ENCODE measurements at regions not wholly inside any gene's neighbourhood (a gene's known extent, or its start where the extent isn't known, plus 50 kb on each side); places are given as distances from the start of the nearest gene placed in this dataset.

DNA sequence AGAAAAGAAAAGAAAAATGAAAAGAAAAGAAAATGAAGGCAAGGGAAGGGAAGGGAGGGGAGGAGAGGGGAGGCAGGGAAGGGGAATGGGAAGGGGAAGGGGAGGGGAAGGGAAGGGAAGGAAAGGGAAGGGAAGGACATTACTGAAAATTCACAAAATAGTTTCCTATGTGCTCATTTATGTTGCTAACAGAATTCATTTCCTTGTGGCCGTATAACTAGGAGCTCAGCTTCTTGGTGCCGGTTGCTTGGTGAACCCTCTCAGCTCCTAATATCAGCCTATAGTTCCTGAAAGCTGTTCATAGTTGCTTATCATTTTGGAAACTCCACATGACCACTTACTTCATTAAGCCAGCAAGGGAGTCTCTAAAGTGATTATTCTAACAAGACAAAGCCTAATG lies 379.8 kb upstream of the TMEFF2 start:
- H3K4me1 ChIP-seq (ENCODE audit: insufficient read depth, low read length): no peaks in the 10 kb centered on the region
- no peak overlapping the region for H3K4me3 ChIP-seq (ENCODE audit: low read length)
- no peaks in the 10 kb centered on the region for H3K27me3 ChIP-seq (ENCODE audit: insufficient read depth, low read length)
- H3K9me3 ChIP-seq (ENCODE audit: insufficient read depth, low read depth, low read length): no peaks in the 10 kb centered on the region
- no peak overlapping the region for H3K9ac ChIP-seq (ENCODE audit: low read depth, low read length)
- 96% methylated on average over 2 of the region's 2 CpGs for WGBS
- no peak overlapping the region for H3K27ac ChIP-seq (ENCODE audit: low read depth, low read length)
- no peaks in the 10 kb centered on the region for H3K36me3 ChIP-seq (ENCODE audit: insufficient read depth, low read length)

DNA sequence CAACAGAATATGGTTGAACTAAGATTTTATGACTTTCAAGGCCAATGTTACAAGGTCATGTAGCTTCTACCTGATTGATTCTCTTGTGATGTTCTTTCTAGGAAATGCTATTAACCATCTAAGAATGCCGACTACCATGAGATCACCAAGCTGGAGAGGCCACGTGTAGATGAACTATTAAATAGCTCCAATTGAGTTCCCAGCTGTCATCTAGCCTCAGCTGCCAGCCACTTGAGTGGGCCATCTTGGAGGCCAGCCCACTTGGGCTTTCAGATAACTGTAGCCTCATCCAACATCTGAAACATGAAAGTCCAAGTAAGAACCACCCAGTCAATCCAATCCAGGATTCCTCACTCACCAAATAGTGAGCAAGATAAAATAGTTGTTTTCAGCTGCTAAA lies 376.9 kb upstream of the TMEFF2 start:
- 94% methylated on average over 2 of the region's 2 CpGs for WGBS

DNA sequence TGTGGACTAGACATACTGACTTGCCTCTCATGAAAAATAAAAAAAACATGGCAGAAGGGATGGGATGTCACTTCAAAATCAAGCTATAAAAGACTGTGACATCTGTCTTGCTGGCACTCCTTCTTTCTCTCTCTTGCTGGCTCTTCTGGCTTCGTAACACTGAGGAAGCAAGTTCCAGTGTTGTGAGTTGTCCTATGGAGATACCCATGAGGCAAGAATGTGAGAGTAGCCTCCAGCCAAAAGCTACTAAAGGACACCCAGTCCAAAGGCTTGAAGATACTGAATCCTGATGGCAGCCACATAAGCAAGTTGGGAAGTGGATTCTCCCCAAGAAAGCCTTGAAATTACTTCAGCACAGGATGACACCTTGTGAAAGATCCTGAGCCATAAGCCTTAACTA lies 376.1 kb upstream of the TMEFF2 start:
- H3K9me3 ChIP-seq (ENCODE audit: insufficient read depth, low read depth, low read length): no peaks in the 10 kb centered on the region

More for the DNA sequence above, 376.9 kb upstream of the TMEFF2 start:
- Histone ChIP-seq H3K4me1 (ENCODE audit: insufficient read depth, low read length) (no peaks in the 10 kb centered on the region), H3K36me3 (ENCODE audit: insufficient read depth, low read length) (no peaks in the 10 kb centered on the region), H3K27me3 (ENCODE audit: insufficient read depth, low read length) (no peaks in the 10 kb centered on the region), H3K9me3 (ENCODE audit: insufficient read depth, low read depth, low read length) (no peaks in the 10 kb centered on the region), H3K9ac (ENCODE audit: low read depth, low read length) (no peak overlapping the region), H3K4me3 (ENCODE audit: low read length) (no peak overlapping the region), H3K27ac (ENCODE audit: low read depth, low read length) (no peak overlapping the region)

DNA sequence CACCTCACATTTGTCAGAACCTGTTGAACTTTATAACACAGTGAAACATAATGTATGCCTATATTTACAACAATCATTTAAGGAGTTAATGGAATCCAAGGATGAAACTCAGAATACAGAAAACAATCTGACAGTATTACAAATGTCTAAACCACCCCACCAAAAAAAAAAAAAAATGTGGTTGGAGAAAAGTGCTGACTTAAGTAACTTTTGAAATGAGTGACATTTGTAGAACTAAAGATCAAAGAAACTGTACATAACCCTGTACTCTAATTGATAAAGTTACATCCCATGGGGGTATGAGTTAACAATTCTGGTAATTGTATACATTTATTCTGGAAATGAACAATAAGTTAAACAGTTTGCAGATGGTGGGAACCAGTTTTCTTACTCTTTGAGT lies 372.1 kb upstream of the TMEFF2 start:
- Histone ChIP-seq H3K36me3 (ENCODE audit: insufficient read depth, low read length) (no peaks in the 10 kb centered on the region), H3K27me3 (ENCODE audit: insufficient read depth, low read length) (no peaks in the 10 kb centered on the region), H3K9ac (ENCODE audit: low read depth, low read length) (no peak overlapping the region), H3K9me3 (ENCODE audit: insufficient read depth, low read depth, low read length) (no peaks in the 10 kb centered on the region), H3K27ac (ENCODE audit: low read depth, low read length) (no peak overlapping the region), H3K4me3 (ENCODE audit: low read length) (no peak overlapping the region), H3K4me1 (ENCODE audit: insufficient read depth, low read length) (no peaks in the 10 kb centered on the region)

More for the DNA sequence above, 376.1 kb upstream of the TMEFF2 start:
- WGBS: 89% methylated on average over 1 of the region's 1 CpG
- Histone ChIP-seq H3K9ac (ENCODE audit: low read depth, low read length) (no peak overlapping the region), H3K36me3 (ENCODE audit: insufficient read depth, low read length) (no peaks in the 10 kb centered on the region), H3K4me3 (ENCODE audit: low read length) (no peak overlapping the region), H3K4me1 (ENCODE audit: insufficient read depth, low read length) (no peaks in the 10 kb centered on the region), H3K27me3 (ENCODE audit: insufficient read depth, low read length) (no peaks in the 10 kb centered on the region), H3K27ac (ENCODE audit: low read depth, low read length) (no peak overlapping the region)

DNA sequence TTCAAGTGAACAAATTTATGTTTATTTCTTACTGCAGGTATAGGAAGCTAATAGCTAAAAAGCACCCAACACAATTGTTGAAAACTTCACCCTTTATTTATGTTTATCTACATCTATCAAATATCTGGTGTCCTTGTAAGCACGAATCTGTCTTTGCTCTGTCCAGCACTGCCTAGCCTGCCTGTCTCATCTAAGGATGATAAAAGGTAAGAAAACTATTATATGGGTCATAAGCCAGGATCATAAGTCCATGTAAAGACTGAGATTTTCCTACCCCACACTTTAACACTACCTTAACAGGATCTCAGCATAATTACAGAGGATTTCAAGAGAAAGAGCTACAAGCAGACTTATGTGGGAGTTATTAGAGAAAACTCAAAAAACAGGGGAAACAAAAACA lies 365.6 kb upstream of the TMEFF2 start:
- Histone ChIP-seq H3K36me3 (ENCODE audit: insufficient read depth, low read length) (no peaks in the 10 kb centered on the region), H3K27me3 (ENCODE audit: insufficient read depth, low read length) (no peaks in the 10 kb centered on the region), H3K9me3 (ENCODE audit: insufficient read depth, low read depth, low read length) (no peaks in the 10 kb centered on the region), H3K4me1 (ENCODE audit: insufficient read depth, low read length) (no peaks in the 10 kb centered on the region), H3K27ac (ENCODE audit: low read depth, low read length) (no peak overlapping the region), H3K4me3 (ENCODE audit: low read length) (no peak overlapping the region), H3K9ac (ENCODE audit: low read depth, low read length) (no peak overlapping the region)
- 100% methylated on average over 1 of the region's 1 CpG for WGBS

DNA sequence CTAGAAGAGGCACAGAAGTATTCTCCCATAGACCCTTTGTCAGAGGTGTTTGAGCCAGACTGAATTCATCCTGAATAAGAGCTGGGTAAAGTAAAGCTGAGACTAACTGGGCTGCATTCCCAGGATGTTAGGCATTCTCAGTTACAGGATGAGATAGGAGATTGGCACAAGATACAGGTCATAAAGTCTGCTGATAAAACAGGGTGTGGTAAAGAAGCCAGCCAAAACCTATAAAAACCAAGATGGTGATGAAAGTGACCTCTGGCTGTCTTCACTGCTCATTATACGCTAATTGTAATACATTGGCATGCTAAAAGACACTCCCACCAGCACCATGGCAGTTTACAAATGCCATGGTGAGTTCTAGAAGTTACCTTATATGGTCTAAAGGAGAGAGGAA lies 364.9 kb upstream of the TMEFF2 start:
- no peaks in the 10 kb centered on the region for H3K27me3 ChIP-seq (ENCODE audit: insufficient read depth, low read length)
- H3K9me3 ChIP-seq (ENCODE audit: insufficient read depth, low read depth, low read length): no peaks in the 10 kb centered on the region
- no peaks in the 10 kb centered on the region for H3K36me3 ChIP-seq (ENCODE audit: insufficient read depth, low read length)
- no peaks in the 10 kb centered on the region for H3K4me1 ChIP-seq (ENCODE audit: insufficient read depth, low read length)
- no CpG with 5 or more reads among the region's 1 CpG for WGBS
- no peak overlapping the region for H3K9ac ChIP-seq (ENCODE audit: low read depth, low read length)
- no peak overlapping the region for H3K4me3 ChIP-seq (ENCODE audit: low read length)
- H3K27ac ChIP-seq (ENCODE audit: low read depth, low read length): no peak overlapping the region

DNA sequence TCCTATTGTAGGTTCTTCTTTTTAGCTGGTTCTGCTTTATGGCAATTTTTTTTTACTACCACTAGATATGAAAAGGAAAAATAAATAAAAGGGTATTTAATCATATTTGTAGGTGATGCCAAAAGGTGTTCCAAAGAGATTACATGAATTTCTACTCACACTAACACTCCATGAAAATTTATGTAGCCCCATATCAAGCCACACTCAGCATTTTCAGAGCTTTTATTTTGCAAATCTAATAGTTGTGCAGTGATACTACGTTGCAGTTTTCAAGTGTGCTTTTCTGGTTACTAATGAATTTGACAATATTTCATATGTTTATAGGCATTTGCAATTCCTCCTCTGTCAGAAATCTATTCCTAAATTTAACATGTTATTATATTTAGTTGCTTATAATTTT lies 363.9 kb upstream of the TMEFF2 start:
- no peaks in the 10 kb centered on the region for H3K9me3 ChIP-seq (ENCODE audit: insufficient read depth, low read depth, low read length)
- H3K36me3 ChIP-seq (ENCODE audit: insufficient read depth, low read length): no peaks in the 10 kb centered on the region
- no peak overlapping the region for H3K9ac ChIP-seq (ENCODE audit: low read depth, low read length)
- H3K4me3 ChIP-seq (ENCODE audit: low read length): no peak overlapping the region
- no CpG with 5 or more reads among the region's 1 CpG for WGBS
- no peak overlapping the region for H3K27ac ChIP-seq (ENCODE audit: low read depth, low read length)
- no peaks in the 10 kb centered on the region for H3K4me1 ChIP-seq (ENCODE audit: insufficient read depth, low read length)
- no peaks in the 10 kb centered on the region for H3K27me3 ChIP-seq (ENCODE audit: insufficient read depth, low read length)

DNA sequence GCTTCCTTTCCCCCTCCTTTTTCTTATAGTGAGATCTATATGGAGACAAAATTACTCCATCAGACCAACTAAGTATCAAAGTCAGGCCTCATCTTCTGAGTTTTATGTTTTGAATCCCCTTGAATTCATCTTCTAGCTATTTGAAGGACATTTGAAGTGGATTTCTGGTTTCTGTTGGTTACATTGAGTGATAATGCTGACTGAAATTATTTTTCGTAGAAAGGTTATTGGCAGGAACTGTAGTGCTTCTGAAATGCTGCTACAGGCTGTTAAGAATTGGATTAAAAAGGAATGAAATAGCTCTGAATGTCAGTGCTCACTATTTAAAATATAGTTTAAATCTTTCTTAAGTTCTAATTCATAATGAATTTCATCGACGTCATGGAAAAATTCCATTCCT lies 361.0 kb upstream of the TMEFF2 start:
- H3K27ac ChIP-seq (ENCODE audit: low read depth, low read length): no peak overlapping the region
- no peaks in the 10 kb centered on the region for H3K4me1 ChIP-seq (ENCODE audit: insufficient read depth, low read length)
- no peaks in the 10 kb centered on the region for H3K36me3 ChIP-seq (ENCODE audit: insufficient read depth, low read length)
- no peak overlapping the region for H3K9ac ChIP-seq (ENCODE audit: low read depth, low read length)
- H3K4me3 ChIP-seq (ENCODE audit: low read length): no peak overlapping the region
- WGBS: 100% methylated on average over 3 of the region's 3 CpGs
- H3K27me3 ChIP-seq (ENCODE audit: insufficient read depth, low read length): no peaks in the 10 kb centered on the region
- no peaks in the 10 kb centered on the region for H3K9me3 ChIP-seq (ENCODE audit: insufficient read depth, low read depth, low read length)

DNA sequence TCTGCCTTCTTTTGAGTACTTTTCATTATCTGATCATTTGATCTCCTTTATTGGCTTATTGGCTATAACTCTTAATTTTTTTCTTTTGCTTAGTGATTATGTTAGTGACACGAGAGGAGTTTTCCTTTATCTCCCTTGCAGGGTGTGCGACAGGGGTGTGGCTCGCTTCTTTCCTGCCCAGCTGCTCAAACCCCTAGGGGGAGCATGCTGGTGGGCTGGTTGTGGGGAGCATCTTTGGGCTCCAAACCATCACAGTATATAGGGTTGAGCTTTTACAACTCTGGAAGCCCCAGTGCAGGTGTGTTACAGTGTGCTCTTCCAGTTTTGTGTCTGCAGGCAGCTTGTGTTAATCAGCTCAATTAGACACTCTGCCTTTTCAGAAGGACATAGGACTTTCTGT lies 357.0 kb upstream of the TMEFF2 start:
- 94% methylated on average over 3 of the region's 3 CpGs for WGBS
- Histone ChIP-seq H3K27ac (ENCODE audit: low read depth, low read length) (no peak overlapping the region), H3K4me1 (ENCODE audit: insufficient read depth, low read length) (no peaks in the 10 kb centered on the region), H3K9ac (ENCODE audit: low read depth, low read length) (no peak overlapping the region), H3K27me3 (ENCODE audit: insufficient read depth, low read length) (no peaks in the 10 kb centered on the region), H3K4me3 (ENCODE audit: low read length) (no peak overlapping the region), H3K36me3 (ENCODE audit: insufficient read depth, low read length) (no peaks in the 10 kb centered on the region), H3K9me3 (ENCODE audit: insufficient read depth, low read depth, low read length) (no peaks in the 10 kb centered on the region)

DNA sequence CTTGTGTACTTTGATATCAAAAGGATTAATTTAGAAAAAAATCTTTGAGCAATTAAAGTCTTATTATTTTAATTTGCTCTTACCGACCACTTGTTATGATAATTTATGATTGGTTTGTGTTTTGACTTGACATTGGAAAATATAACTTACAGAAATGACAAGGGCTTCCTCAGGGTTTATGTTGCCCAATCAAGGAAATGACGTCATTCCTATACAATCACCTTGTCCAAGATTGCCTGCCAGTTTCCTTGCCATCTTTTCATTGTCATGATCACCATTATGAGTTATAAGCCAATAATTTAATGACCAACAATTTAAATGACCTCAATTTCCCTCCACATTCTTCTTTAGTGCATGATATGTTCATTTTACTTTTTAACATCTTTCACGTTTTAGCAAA lies 351.8 kb upstream of the TMEFF2 start:
- no peaks in the 10 kb centered on the region for H3K36me3 ChIP-seq (ENCODE audit: insufficient read depth, low read length)
- H3K4me3 ChIP-seq (ENCODE audit: low read length): no peak overlapping the region
- H3K9me3 ChIP-seq (ENCODE audit: insufficient read depth, low read depth, low read length): no peaks in the 10 kb centered on the region
- H3K27me3 ChIP-seq (ENCODE audit: insufficient read depth, low read length): no peaks in the 10 kb centered on the region
- no peak overlapping the region for H3K9ac ChIP-seq (ENCODE audit: low read depth, low read length)
- WGBS: 96% methylated on average over 3 of the region's 3 CpGs
- H3K27ac ChIP-seq (ENCODE audit: low read depth, low read length): no peak overlapping the region
- peaks cover 23% of the 10 kb centered on the region for H3K4me1 ChIP-seq (ENCODE audit: insufficient read depth, low read length)

DNA sequence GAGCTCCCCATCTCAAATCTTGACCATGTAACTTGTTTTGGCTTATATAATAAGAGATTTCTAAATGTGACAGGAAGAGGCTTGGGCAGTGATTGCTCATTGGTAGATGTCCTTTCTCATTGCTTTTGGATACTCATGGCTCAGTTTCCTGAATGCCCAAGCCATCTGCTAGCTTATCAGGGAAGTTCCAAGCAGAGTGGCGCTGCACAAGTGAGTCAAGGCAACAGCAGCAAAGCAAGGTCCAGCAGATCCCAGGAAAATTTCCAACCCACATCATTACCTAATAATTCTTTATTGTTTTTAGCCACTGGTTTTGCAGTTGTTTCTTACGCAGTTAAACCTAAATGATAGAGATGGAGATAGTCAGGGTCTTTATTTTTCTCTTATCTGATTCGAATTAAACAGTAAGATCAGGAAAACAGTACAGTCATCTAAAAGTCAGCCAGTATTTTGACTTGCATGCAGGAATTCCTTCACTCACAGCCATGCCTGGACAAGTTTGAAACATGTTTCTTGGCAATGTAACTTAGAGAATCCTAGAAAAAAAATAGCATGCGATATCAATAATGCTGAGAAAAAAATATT lies 349.7 kb upstream of the TMEFF2 start:
- Histone ChIP-seq H3K9me3 (ENCODE audit: insufficient read depth, low read depth, low read length) (no peaks in the 10 kb centered on the region), H3K27me3 (ENCODE audit: insufficient read depth, low read length) (no peaks in the 10 kb centered on the region), H3K4me3 (ENCODE audit: low read length) (no peak overlapping the region), H3K9ac (ENCODE audit: low read depth, low read length) (no peak overlapping the region), H3K4me1 (ENCODE audit: insufficient read depth, low read length) (peaks cover 31% of the 10 kb centered on the region), H3K36me3 (ENCODE audit: insufficient read depth, low read length) (no peaks in the 10 kb centered on the region), H3K27ac (ENCODE audit: low read depth, low read length) (no peak overlapping the region)
- WGBS: 95% methylated on average over 3 of the region's 4 CpGs
